ENCODE measurements at regions not wholly inside any gene's neighbourhood (a gene's known extent, or its start where the extent isn't known, plus 50 kb on each side); places are given as distances from the start of the nearest gene placed in this dataset.

- TF ChIP-seq GLIS3 (CRISPR knock-in tag; IDR thresholded peaks at IDR 0.05) (no peak), CSRNP3 (CRISPR knock-in tag; IDR thresholded peaks at IDR 0.05) (no peak), TCF4 (CRISPR knock-in tag; IDR thresholded peaks at IDR 0.05; ENCODE audit: borderline replicate concordance) (no peak), ESRRG (CRISPR knock-in tag; IDR thresholded peaks at IDR 0.05) (no peak), ARNTL (CRISPR knock-in tag; IDR thresholded peaks at IDR 0.05; ENCODE audit: borderline replicate concordance, low read depth) (no peak), BACH2 (CRISPR knock-in tag; IDR thresholded peaks at IDR 0.05; ENCODE audit: borderline replicate concordance) (no peak), ZNF70 (CRISPR knock-in tag; IDR thresholded peaks at IDR 0.05) (no peak), ZFP3 (CRISPR knock-in tag; IDR thresholded peaks at IDR 0.05) (no peak)
These were observed 177.8 kb upstream of the NBEA start (continued) for GRCh38 chr13:34764246-34764645.

DNA sequence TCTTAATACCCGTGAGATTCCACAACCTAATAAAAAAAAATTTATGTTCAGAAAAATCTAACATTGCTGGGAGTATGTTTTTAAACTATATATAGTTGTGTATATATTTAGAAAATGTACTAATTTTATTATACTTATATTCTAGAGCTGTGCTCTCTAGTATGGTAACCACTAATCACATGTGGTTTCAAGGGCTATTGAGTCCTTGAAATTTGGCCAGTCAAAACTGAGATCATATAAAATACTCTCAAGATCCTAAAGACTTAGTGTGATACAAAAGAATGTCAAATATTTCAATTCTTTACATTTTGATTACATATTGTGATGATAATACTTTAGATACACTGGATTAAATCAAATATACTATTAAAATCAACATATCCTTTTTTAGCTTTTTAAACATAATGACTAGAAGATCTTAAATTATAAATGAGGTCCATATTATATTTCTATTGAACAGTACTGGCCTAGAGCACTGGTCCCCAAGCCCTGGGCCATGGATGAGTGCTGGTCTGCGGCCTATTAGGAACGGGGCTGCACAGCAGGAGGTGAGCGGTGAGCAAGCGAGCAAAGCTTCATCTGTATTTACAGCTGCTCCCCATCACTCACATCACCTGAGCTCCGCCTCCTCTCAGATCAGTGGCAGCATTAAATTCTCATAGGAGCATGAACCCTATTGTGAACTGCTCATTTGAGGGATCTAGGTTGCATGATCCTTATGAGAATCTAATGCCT lies 176.5 kb upstream of the NBEA start:
- no peak for TF ChIP-seq BACH2 (CRISPR knock-in tag; IDR thresholded peaks at IDR 0.05; ENCODE audit: borderline replicate concordance)
- no peak for TF ChIP-seq ESRRG (CRISPR knock-in tag; IDR thresholded peaks at IDR 0.05)
- TF ChIP-seq, protein P1, sequence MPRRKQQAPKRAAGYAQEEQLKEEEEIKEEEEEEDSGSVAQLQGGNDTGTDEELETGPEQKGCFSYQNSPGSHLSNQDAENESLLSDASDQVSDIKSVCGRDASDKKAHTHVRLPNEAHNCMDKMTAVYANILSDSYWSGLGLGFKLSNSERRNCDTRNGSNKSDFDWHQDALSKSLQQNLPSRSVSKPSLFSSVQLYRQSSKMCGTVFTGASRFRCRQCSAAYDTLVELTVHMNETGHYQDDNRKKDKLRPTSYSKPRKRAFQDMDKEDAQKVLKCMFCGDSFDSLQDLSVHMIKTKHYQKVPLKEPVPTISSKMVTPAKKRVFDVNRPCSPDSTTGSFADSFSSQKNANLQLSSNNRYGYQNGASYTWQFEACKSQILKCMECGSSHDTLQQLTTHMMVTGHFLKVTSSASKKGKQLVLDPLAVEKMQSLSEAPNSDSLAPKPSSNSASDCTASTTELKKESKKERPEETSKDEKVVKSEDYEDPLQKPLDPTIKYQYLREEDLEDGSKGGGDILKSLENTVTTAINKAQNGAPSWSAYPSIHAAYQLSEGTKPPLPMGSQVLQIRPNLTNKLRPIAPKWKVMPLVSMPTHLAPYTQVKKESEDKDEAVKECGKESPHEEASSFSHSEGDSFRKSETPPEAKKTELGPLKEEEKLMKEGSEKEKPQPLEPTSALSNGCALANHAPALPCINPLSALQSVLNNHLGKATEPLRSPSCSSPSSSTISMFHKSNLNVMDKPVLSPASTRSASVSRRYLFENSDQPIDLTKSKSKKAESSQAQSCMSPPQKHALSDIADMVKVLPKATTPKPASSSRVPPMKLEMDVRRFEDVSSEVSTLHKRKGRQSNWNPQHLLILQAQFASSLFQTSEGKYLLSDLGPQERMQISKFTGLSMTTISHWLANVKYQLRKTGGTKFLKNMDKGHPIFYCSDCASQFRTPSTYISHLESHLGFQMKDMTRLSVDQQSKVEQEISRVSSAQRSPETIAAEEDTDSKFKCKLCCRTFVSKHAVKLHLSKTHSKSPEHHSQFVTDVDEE (CRISPR knock-in tag; IDR thresholded peaks at IDR 0.05): no peak
- no peak for TF ChIP-seq OSR1 (CRISPR knock-in tag; IDR thresholded peaks at IDR 0.05)
- no peak for TF ChIP-seq ZFP30 (CRISPR knock-in tag; IDR thresholded peaks at IDR 0.05)
- no peak for ATAC-seq

- no peak for ATAC-seq
These were observed 174.3 kb upstream of the NBEA start for GRCh38 chr13:34767778-34768177.

More at GRCh38 chr13:34767778-34768177, 174.3 kb upstream of the NBEA start:
- no peak for TF ChIP-seq ARNTL (CRISPR knock-in tag; IDR thresholded peaks at IDR 0.05; ENCODE audit: borderline replicate concordance, low read depth)
- no peak for TF ChIP-seq OSR1 (CRISPR knock-in tag; IDR thresholded peaks at IDR 0.05)
- no peak for TF ChIP-seq ZFP30 (CRISPR knock-in tag; IDR thresholded peaks at IDR 0.05)
- TF ChIP-seq, protein P1 (CRISPR knock-in tag; IDR thresholded peaks at IDR 0.05): no peak
- no peak for TF ChIP-seq ZNF70 (CRISPR knock-in tag; IDR thresholded peaks at IDR 0.05)
- no peak for TF ChIP-seq ZNF8 (CRISPR knock-in tag; IDR thresholded peaks at IDR 0.05)
- no peak for TF ChIP-seq CSDC2 (CRISPR knock-in tag; IDR thresholded peaks at IDR 0.05)
- TF ChIP-seq RARB (CRISPR knock-in tag; IDR thresholded peaks at IDR 0.05): no peak
- no peak for TF ChIP-seq PATZ1 (CRISPR knock-in tag; IDR thresholded peaks at IDR 0.05; ENCODE audit: borderline replicate concordance)
- no peak for TF ChIP-seq ZC3H10 (CRISPR knock-in tag; IDR thresholded peaks at IDR 0.05)
- TF ChIP-seq PPARA (CRISPR knock-in tag; IDR thresholded peaks at IDR 0.05; ENCODE audit: borderline replicate concordance): no peak
- no peak for TF ChIP-seq ISL1 (CRISPR knock-in tag; IDR thresholded peaks at IDR 0.05)
- TF ChIP-seq ESRRG (CRISPR knock-in tag; IDR thresholded peaks at IDR 0.05): no peak
- TF ChIP-seq ZNF565 (CRISPR knock-in tag; conservative IDR thresholded peaks at IDR 0.05; ENCODE audit: low read depth): no peak
- TF ChIP-seq BACH2 (CRISPR knock-in tag; IDR thresholded peaks at IDR 0.05; ENCODE audit: borderline replicate concordance): no peak
- no peak for TF ChIP-seq SNAI2 (CRISPR knock-in tag; IDR thresholded peaks at IDR 0.05)

Measured in SK-N-SH treated with all-trans-retinoic acid at 6 μM for 48 hours (cell line).